Hepatic stellate cell (primary cell): ENCODE measurements at regions not wholly inside any gene's neighbourhood (a gene's known extent, or its start where the extent isn't known, plus 50 kb on each side); places are given as distances from the start of the nearest gene placed in this dataset.

Experiments used
- DNase-seq: peaks from one replicate; pipeline ENCODE4 v3.0.0; 2011; ENCODE audit warnings: low spot score

GRCh38 chr2:18721038-18721922 lies 131.9 kb upstream of the NT5C1B start:
- no peak for DNase-seq

GRCh38 chr2:18719978-18720775 lies 130.8 kb upstream of the NT5C1B start:
- peak; percentile 28 for DNase-seq

DNA sequence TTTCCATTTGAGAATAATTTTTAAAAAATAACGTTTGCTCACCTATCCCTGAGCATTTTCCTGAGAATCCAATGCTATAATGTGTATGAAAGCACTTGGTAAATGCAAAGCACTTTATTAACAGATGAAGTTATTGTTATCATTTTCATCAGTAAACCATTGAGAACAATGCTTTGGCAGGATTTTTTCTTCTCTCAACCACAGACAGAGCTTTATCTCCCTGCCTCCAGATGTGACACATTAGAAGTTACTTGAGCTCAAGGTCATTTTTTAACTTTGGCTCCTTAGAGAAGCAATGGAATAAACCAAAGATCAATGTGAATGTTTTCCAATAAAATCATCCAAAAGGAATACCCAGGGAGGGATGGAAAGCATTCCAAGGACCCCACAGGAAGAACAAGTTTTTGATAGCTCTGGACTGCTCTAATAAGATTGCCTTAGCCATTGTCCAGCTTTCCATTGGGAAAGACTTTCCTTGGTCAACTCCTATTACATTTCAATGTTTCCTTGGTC lies 118.9 kb upstream of the NT5C1B start:
- no peak for DNase-seq

- no peak for DNase-seq
Measured at GRCh38 chr2:18706001-18706400, 116.6 kb upstream of the NT5C1B start.

GRCh38 chr2:18704276-18704675 lies 114.9 kb upstream of the NT5C1B start:
- no peak for DNase-seq

DNA sequence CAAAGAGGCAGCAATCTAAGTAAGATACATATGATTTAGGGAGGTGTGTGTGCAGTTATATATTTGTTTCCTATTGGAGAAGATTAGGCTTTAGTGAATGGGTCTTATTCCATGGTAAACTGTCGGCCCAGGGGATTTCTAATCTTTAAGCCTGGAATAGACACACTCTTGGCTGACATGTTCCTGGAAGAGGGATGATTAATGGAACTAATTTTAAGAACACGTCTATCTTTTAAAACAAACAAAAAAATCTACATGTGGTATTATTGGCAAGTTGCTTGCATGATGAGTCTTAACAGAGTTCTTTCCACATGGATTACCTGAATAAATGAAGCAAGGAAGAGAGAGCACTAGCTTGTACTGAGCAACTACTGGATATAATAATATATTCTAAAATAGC lies 114.2 kb upstream of the NT5C1B start:
- no peak for DNase-seq

- peak; percentile 12 for DNase-seq
Measured at GRCh38 chr2:18701981-18702380, 112.6 kb upstream of the NT5C1B start.

DNA sequence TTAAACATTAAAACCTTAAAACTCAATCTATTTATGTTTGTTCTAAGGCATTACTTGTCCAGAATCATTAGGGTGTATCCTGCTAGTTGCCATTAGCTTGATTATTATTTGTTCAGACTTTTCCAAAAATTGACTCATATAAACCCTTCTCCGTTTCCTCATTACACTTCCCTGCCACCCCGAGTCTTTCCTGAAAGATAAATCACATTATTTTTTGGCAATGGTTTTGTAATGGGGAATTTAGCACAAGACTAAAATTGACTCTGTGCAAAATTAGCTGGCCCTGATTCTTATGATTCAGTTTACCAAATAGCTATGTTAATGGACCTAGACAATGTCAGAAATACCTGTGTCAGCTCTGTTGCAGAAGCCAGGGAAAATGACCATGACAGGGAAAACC lies 112.2 kb upstream of the NT5C1B start:
- no peak for DNase-seq

DNA sequence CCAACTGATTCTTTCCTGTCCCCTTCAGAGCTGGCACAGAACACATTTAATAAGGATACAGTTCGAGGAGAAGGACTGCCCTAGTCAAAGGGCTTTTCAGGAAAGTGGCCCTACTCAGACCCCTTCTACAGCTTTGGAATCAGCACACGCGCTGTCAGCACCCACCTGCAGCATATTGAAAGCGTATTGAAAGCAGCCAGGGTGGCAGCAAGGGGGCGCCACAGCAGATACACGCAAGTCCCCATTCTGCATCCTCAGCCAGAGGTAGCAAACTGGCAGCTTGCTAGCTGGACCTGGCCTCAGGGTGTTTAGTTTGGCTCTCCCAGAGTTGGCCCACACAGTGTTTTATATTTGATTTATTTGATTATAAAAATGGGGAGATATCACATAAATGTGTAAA lies 101.0 kb upstream of the NT5C1B start:
- no peak for DNase-seq

GRCh38 chr2:18684206-18685038 lies 95.1 kb upstream of the NT5C1B start:
- peak; percentile 14 for DNase-seq

DNA sequence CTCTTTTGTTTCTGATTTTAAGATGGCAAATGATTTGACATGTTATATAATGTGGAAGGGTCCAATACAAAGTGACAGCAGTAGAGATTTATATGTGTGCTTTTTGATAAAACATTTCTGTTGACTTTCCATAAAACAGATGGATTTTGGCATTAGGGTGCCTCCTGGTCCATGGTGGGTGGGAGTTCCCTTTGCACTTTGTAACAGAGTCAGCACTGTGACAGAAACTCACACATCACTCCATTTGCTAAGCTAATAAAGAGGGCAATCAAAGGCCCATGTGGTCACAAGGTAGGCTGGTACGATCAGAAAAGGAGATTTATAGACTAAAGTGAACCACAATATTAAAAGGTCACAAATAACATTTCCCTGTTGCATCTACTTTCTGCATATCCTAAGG lies 93.3 kb upstream of the NT5C1B start:
- DNase-seq = no peak

- DNase-seq = no peak
Measured at GRCh38 chr2:18677280-18677679, 87.9 kb upstream of the NT5C1B start.

DNA sequence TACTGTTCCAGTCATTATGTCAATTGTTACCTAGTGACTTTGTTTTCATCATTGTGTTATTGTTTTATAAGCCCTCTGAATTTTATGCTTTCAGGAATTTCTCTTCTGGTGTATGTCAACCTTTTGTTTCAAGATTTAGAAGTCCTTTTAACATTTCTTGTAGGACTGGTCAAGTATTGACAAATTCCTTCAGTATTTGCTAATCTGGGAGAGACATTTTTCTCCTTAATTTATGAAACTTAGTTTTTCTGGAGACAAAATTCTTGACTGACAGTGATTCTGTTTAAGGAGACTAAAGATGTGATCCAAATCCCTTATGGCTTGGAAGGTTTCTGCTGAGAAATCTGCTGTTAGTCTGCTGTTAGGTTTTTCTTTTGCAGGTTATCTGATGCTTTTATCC lies 84.9 kb upstream of the NT5C1B start:
- DNase-seq = no peak

- no peak for DNase-seq
Measured at GRCh38 chr2:18671363-18671762, 82.0 kb upstream of the NT5C1B start.

DNA sequence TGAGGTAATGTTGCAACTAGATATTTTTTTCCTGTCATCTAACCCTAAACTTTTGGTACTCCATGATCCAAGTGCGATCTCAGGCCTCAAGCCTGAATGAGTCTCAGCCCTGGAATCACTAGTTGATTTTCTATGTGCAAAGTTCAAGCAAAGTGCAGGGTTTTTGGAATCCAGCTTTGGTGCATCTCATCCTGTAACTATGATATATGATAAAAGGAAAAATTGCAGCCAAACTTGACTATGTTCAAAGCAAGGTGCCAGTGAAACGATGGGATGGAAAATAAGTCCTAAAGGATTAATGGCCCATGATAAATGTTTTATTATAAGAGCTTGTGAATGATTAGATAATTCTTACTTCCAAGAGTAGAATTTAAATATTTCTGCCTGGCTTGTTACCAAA lies 78.9 kb upstream of the NT5C1B start:
- no peak for DNase-seq

DNA sequence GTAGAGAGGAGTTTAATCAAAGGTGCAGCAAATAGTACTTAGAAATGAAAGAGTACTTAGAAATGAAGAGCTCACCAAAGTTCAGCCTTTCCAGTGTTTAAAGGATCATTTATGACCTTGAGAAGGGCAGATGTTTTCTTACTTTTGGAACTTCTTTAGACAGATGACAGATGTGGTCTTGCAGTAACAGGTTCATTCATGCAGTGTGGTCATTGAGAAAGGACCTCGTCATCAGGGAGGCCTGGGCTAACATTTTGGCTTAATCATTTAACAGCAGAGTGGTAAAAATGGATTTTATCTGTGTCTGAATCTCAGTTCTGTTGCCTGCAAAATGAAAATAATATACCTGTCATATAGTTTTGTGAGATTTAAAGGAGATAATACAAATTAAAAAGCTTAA lies 75.1 kb upstream of the NT5C1B start:
- no peak for DNase-seq

DNA sequence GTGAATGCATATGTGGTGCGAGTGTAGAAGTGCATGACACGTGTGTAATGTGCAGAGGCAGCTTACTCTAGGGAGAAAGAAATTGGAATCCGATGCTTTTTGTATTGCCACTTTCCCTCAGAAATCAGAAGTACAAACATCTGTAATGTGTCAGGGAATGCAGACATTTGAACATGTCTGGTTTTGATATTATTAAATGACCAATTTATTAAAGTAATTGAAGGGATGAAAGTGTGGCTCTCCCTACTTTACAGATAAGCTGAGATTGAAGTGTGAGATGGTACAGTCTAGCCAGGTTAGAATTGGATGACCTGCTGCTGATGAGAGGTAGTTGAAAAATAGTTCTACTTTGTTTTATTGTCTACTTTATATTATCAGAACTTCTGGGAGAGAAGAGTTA lies 74.5 kb upstream of the NT5C1B start:
- no peak for DNase-seq

GRCh38 chr2:18662689-18663088 lies 73.3 kb upstream of the NT5C1B start:
- no peak for DNase-seq

- DNase-seq = no peak
Measured at GRCh38 chr2:18659915-18660314, 70.5 kb upstream of the NT5C1B start.

GRCh38 chr2:18656048-18656447 lies 66.7 kb upstream of the NT5C1B start:
- DNase-seq = no peak

DNA sequence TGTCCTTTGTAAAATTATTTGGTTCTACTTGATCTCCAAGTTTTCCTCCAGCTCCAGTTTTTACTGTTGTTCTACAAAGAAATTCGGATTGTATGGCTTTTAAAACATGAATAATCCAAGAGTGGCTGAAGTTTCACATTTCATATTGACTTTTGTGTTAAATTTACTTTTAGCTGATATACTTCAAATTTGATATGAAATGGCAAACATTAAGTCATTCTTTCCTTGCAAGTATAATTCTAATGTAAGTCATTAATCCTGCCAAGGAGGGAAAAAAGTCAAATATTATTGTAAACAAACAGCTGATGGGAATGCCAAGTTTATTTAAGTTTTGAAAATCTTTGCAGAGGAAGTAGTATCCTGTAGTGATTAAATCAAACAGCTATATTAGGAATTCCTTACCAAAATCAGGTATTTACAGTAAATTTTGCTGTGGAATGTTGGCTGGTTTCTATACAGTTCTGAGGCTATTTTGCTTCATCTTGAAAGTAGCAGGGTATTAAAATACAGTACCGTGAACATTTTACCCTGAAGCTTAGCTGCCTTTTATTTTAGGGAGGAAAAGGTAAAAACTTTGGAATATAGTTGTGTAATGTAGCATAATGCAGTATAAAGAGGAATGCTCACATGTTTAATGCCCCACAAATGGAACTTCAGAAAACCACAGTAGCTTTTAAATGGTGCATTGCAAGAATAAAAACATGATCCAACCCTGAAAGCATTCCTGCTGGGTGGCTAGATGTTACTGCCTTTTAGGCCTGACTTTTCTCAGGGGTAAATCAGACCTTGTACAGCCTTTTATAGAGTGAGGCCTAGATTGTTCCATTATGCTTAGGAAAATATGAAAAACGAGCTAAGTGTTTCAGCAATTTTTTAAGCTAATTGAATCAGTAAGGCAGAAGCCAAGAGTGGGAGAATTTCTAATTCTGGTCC lies 62.7 kb upstream of the NT5C1B start:
- peak; percentile 22 for DNase-seq
